ENCODE measurements at regions not wholly inside any gene's neighbourhood (a gene's known extent, or its start where the extent isn't known, plus 50 kb on each side); places are given as distances from the start of the nearest gene placed in this dataset.

DNA sequence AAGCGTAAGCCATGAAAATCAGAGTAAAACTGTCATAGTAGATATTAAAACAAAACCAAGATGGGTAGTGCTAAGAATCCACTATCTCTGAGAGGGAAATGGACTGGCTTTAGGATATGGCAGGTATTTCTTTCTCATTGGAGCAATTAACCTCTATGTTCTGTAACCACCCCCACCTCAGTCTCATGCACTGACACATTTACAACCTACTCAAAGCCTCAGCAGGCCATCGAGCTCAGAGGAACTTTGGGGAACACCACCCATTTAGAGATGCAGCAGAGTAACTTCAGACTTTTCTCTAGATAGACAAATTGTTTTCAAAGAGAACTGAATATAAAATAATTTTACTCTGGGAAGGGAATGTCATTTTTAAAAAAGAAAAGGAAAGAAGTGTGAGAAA lies 615.8 kb upstream of the ZFHX3 start:
- no peak for DNase-seq

DNA sequence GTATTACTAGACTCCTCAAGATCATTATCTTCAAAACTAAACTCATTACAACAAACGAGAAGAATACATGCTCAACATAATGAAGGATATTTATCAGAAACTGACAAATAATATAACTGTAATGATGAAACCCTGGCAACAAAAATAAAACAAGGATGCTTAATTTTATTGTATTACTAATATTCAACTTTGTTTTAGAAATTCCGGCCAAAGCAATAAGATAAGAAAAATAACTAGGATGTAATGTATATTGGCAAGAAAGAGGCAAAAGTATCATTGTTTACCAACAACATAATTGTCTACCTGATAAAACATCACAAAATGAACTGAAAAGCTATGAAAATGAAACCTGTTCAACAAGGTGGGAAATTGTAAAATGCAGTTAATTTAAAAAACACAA lies 588.3 kb upstream of the ZFHX3 start:
- DNase-seq = no peak

GRCh38 chr16:73629011-73629410 lies 581.1 kb upstream of the ZFHX3 start:
- no peak for DNase-seq

- DNase-seq = no peak
Observed at GRCh38 chr16:73617738-73618137, 569.8 kb upstream of the ZFHX3 start.

DNA sequence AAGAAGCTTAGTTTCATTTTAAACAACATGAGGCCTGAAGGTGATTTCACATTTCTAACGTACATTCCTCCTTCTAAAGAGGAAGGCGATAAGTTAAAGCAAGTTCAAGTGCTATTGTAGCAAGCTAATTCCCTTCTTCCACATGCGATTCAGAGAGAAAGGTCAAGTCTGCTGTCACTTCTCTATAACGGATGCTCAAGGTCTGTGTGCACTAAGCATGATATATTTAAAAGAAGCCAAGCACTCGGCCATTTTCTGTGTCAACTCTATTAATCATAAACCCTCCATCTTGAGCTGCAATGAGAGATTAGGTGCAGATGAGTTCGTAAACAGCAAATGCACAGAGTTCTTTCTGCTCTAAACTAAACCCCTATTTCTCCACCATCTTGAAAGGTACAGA lies 568.8 kb upstream of the ZFHX3 start:
- DNase-seq = no peak

GRCh38 chr16:73616166-73616753 lies 568.3 kb upstream of the ZFHX3 start:
- no peak for DNase-seq

GRCh38 chr16:73615071-73615940 lies 567.4 kb upstream of the ZFHX3 start:
- no peak for DNase-seq

DNA sequence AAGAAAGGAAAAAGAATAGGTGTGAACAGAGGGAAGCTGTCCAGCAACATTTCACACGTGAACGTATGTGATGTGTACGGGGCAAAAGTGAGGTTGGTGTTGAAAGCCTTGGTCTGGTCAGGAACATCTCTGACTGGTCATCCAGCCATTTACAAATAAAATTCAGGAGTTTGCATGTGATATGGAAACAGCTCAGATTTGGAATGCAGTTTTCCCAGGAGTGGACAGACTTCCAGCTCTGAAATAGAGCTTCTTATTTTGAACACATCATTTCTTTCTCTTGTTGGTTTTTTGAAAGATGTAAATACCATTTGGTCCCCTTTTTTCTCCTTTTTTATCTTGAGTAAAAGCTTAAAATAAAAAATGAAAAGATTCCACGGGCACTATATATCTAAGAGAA lies 566.2 kb upstream of the ZFHX3 start:
- no peak for DNase-seq

DNA sequence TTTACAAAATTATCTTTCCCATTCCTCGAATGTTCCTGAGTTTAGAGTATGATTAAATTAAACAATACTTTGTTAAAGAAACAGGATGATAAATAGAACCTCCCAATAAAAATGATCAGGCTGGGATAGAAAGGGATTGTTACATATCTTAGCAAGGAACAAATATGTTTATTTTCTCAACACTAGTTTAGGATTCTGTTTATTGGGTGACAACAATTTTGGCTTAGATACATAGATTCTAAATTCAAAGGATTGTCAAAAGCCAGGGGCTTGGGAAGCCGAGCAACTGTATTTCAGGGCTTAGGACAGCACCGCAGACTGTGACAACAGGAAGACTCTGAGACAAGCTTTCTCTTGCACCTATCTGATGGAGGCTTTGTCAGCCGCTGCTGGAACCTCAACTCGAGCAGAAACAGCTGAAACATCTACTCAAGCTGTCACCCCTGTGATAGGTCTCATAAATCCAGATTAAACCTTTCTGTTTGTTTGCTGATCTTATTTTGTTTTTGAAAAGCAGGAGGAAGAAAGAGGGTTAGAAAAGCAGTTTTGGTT lies 562.8 kb upstream of the ZFHX3 start:
- DNase-seq = peak; percentile 13 to 15

GRCh38 chr16:73610160-73610559 lies 562.2 kb upstream of the ZFHX3 start:
- DNase-seq = no peak

GRCh38 chr16:73608911-73609310 lies 561.0 kb upstream of the ZFHX3 start:
- no peak for DNase-seq

DNA sequence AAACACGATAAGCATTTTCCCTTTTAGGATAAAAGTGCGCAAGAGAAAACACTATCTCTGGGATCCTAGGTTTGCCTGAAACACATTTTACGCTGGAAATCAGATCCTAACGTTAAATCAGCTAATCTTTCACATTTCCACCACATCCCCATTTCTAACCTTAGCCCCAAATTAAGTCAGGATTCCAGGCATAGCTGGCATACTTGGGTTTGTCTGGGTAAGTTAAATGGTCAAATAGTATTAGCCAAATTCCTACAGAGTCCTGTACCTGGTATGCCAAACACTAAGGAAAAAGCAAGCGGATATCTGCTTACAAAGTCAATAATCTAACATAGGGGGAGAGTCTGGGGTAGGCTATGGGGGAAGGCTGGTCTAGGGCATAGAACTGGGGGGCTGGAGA lies 557.4 kb upstream of the ZFHX3 start:
- no peak for DNase-seq

GRCh38 chr16:73601911-73602310 lies 554.0 kb upstream of the ZFHX3 start:
- no peak for DNase-seq

- no peak for DNase-seq
Observed at GRCh38 chr16:73599870-73600269, 551.9 kb upstream of the ZFHX3 start.

- no peak for DNase-seq
Observed at GRCh38 chr16:73599351-73599750, 551.4 kb upstream of the ZFHX3 start.

DNA sequence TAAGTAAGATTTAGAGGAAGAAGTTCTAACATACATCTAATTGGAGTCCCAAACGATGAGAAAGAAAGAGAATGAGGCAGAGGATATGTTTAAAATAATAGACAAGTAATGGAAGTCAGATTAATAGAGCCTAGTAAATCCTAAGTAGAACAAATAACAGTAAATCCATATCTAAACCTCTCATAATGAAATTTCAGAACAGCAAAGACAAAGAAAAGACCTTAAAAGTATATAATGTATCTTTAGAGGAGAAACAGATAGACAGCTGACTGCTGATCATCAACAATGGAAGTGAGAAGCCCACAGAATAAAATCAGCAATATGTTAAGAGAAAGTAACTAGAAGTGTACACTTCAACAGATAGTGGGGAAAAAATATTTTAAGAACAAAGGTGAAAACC lies 536.2 kb upstream of the ZFHX3 start:
- no peak for DNase-seq

DNA sequence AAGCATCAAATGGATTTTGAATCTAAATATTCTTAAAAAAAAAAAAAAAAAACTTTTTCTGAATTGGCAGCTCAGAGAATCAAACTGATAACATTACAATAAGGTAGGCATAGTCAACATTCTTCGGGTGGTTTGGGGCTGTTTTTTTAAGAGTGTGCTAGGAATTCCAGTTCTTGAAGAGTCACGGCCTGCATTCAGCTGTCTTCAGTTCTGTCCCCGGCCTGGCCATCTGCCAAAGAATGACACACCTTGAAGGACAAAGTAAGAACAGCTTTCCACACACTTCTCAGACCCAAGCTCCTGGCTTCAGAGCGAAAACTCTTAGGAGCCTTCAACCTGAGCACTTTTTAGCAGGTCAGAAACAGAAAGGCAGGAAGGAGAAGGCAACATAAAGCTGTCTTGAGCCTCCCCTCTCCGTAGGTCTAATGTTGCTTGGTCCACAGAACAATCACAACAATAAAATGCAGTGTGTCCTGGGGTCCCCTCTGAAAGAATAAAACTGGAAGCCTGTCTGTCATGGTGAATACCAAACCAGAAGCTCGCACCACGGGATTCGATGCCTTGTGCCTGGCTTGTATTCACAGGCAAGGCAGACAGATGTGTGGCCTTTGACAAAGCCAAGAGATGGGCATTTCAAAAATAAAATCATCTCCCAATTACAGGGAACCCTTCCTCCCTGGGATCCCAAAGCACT lies 524.4 kb upstream of the ZFHX3 start:
- DNase-seq = no peak

GRCh38 chr16:73569266-73569980 lies 521.5 kb upstream of the ZFHX3 start:
- no peak for DNase-seq

DNA sequence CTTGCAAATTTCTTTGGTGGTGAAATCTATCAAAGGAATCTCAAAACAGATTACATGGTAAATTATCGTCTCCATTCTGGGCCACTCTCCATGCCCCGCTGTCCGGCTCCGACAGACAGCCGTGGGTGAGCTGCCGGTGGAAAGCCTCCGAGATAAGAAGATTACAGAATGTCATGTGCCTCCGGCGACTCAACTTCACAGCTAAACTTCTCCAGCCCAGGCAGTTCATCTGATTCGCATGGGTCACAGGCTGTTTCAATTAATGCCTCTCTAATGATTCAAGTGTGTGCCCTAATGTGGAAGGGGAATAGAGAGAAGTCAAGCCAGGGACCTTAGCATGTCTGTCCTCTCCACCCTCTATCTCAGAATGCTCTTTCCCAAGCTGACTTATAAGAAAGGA lies 520.8 kb upstream of the ZFHX3 start:
- no peak for DNase-seq

- DNase-seq = no peak
Observed at GRCh38 chr16:73565925-73566324, 518.0 kb upstream of the ZFHX3 start.

- DNase-seq = no peak
Observed at GRCh38 chr16:73565263-73565662, 517.3 kb upstream of the ZFHX3 start.

DNA sequence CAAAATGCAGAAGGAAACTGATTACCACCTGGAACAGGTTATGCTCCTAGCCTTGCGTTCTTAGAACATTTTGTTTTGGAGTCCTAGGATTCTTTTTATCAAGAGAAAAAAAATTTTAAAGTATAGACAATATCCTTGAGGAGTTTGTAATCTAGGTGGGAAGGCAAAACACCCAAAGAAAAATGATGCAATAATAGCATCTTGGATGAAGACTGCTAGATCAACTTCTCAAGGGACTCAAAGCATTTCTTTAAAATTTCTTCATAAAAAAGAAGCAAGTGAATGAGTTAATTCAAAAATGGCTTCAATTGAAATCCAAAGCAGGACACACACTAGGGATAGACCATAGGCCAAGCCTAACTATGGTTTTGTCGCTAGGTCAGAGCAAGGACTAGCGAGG lies 515.8 kb upstream of the ZFHX3 start:
- no peak for DNase-seq

- no peak for DNase-seq
Observed at GRCh38 chr16:73560497-73560896, 512.6 kb upstream of the ZFHX3 start.
